CD8-positive, alpha-beta memory T cell (primary cell): ENCODE measurements at regions not wholly inside any gene's neighbourhood (a gene's known extent, or its start where the extent isn't known, plus 50 kb on each side); places are given as distances from the start of the nearest gene placed in this dataset.

ENCODE experiments used
- CTCF ChIA-PET: fragments of 350-600 bp; sonication (Branson Sonifier 250); formaldehyde crosslinking; loops from one replicate; lab custom pipeline; 2021; ENCODE audit warnings: antibody characterized with exemption; lab: Charles Lee
- POLR2A ChIA-PET: fragments of 350-600 bp; sonication (Branson Sonifier 250); formaldehyde crosslinking; loops from one replicate; lab custom pipeline; 2021; ENCODE audit warnings: antibody characterized with exemption; lab: Charles Lee
- DNase-seq, 5 donors: peaks; one replicate each; pipeline versions ENCODE4 v3.0.0 to v3.0.0-alpha.2; 2020 to 2022; ENCODE audit warnings: mixed read lengths in 1 of 5
- H3K27ac ChIP-seq: one replicate; pipeline ENCODE4 v1.7.0; 2013; ENCODE audit warnings: low read depth, mild to moderate bottlenecking, low read length, moderate library complexity
- H3K27me3 ChIP-seq: 2 replicates; pipeline ENCODE4 v1.7.0; 2013; ENCODE audit warnings: low read length, mild to moderate bottlenecking; ENCODE audit not compliant: insufficient read depth, poor library complexity, severe bottlenecking
- H3K36me3 ChIP-seq: 2 replicates; pipeline ENCODE4 v1.7.0; 2013; ENCODE audit warnings: mild to moderate bottlenecking, low read length, moderate library complexity; ENCODE audit not compliant: insufficient read depth
- H3K4me1 ChIP-seq: 2 replicates; pipeline ENCODE4 v1.7.0; 2013; ENCODE audit warnings: mild to moderate bottlenecking, low read length, moderate library complexity; ENCODE audit not compliant: insufficient read depth
- H3K4me3 ChIP-seq: 2 replicates; pipeline ENCODE4 v1.7.0; 2013; ENCODE audit warnings: mild to moderate bottlenecking, low read length
- H3K9me3 ChIP-seq: 2 replicates; pipeline ENCODE4 v1.7.0; 2013; ENCODE audit warnings: mild to moderate bottlenecking, low read length
- H3K27ac Mint-ChIP-seq, 8 donors: one replicate each; pipeline ENCODE4 v1.8.0; 2020 to 2021; ENCODE audit warnings: mixed read lengths in 8 of 8, mild to moderate bottlenecking in 6 of 8, inconsistent platforms in 3 of 8, moderate library complexity in 3 of 8
- H3K27me3 Mint-ChIP-seq, 2 donors: one replicate each; pipeline ENCODE4 v1.8.0; 2020 to 2021; ENCODE audit warnings: mixed read lengths in 2 of 2, mild to moderate bottlenecking in 1 of 2, moderate library complexity in 1 of 2
- H3K36me3 Mint-ChIP-seq, 3 donors: one replicate each; pipeline ENCODE4 v1.8.0; 2020 to 2021; ENCODE audit warnings: mixed read lengths in 3 of 3, inconsistent platforms in 1 of 3, mild to moderate bottlenecking in 1 of 3
- H3K4me1 Mint-ChIP-seq, 3 donors: one replicate each; pipeline ENCODE4 v1.8.0; 2020 to 2021; ENCODE audit warnings: mixed read lengths in 3 of 3, inconsistent platforms in 1 of 3, mild to moderate bottlenecking in 1 of 3
- H3K4me3 Mint-ChIP-seq, 7 donors: one replicate each; pipeline ENCODE4 v1.8.0; 2020 to 2021; ENCODE audit warnings: mixed read lengths in 7 of 7, mild to moderate bottlenecking in 6 of 7, moderate library complexity in 4 of 7, inconsistent platforms in 2 of 7
- H3K9me3 Mint-ChIP-seq, 5 donors: one replicate each; pipeline ENCODE4 v1.8.0; 2020 to 2022; ENCODE audit warnings: mixed read lengths in 5 of 5, mild to moderate bottlenecking in 3 of 5, moderate library complexity in 2 of 5, inconsistent platforms in 1 of 5

GRCh38 chr17:14805348-14805747 lies 459.8 kb downstream of the PMP22 start:
- no peak overlapping the region for H3K27ac ChIP-seq
- Mint-ChIP-seq H3K27ac (no peak overlapping the region), H3K27me3 (peaks cover 9 to 15% of the 10 kb centered on the region in 2 donors), H3K36me3 (peaks cover 0 to 10% (median 0%) of the 10 kb centered on the region in 3 donors), H3K9me3 (peaks cover 0 to 13% (median 12%) of the 10 kb centered on the region in 5 donors), H3K4me3 (no peak overlapping the region), H3K4me1 (no peaks in the 10 kb centered on the region)
- H3K9me3 ChIP-seq = no peaks in the 10 kb centered on the region
- no peak for DNase-seq
- CTCF ChIA-PET = no interaction called here
- H3K27me3 ChIP-seq = no peaks in the 10 kb centered on the region
- H3K4me1 ChIP-seq = no peaks in the 10 kb centered on the region
- H3K4me3 ChIP-seq = no peak overlapping the region
- H3K36me3 ChIP-seq = no peaks in the 10 kb centered on the region
- POLR2A ChIA-PET = no interaction called here

GRCh38 chr17:14803826-14804225 lies 461.3 kb downstream of the PMP22 start:
- DNase-seq = no peak
- H3K4me1 ChIP-seq = no peaks in the 10 kb centered on the region
- CTCF ChIA-PET = no interaction called here
- Mint-ChIP-seq H3K4me1 (no peaks in the 10 kb centered on the region), H3K4me3 (no peak overlapping the region), H3K9me3 (peaks cover 0 to 13% (median 10%) of the 10 kb centered on the region in 5 donors), H3K36me3 (peaks cover 0 to 7% (median 0%) of the 10 kb centered on the region in 3 donors), H3K27me3 (peaks cover 9 to 21% of the 10 kb centered on the region in 2 donors), H3K27ac (no peak overlapping the region)
- H3K27me3 ChIP-seq = no peaks in the 10 kb centered on the region
- no peak overlapping the region for H3K4me3 ChIP-seq
- H3K27ac ChIP-seq = no peak overlapping the region
- no peaks in the 10 kb centered on the region for H3K9me3 ChIP-seq
- H3K36me3 ChIP-seq = no peaks in the 10 kb centered on the region
- POLR2A ChIA-PET = no interaction called here

GRCh38 chr17:14797801-14798200 lies 467.3 kb downstream of the PMP22 start:
- Histone ChIP-seq H3K27me3 (no peaks in the 10 kb centered on the region), H3K27ac (no peak overlapping the region), H3K36me3 (no peaks in the 10 kb centered on the region), H3K4me1 (no peaks in the 10 kb centered on the region), H3K4me3 (no peak overlapping the region), H3K9me3 (no peaks in the 10 kb centered on the region)
- CTCF ChIA-PET = no interaction called here
- Mint-ChIP-seq H3K4me3 (no peak overlapping the region), H3K27ac (no peak overlapping the region), H3K27me3 (peaks cover 7 to 31% of the 10 kb centered on the region in 2 donors), H3K9me3 (peaks cover 0 to 3% (median 0%) of the 10 kb centered on the region in 5 donors), H3K36me3 (no peaks in the 10 kb centered on the region), H3K4me1 (no peaks in the 10 kb centered on the region)
- DNase-seq = no peak
- POLR2A ChIA-PET = no interaction called here

GRCh38 chr17:14797021-14797420 lies 468.1 kb downstream of the PMP22 start:
- CTCF ChIA-PET = no interaction called here
- no peak overlapping the region for H3K4me3 Mint-ChIP-seq
- no peaks in the 10 kb centered on the region for H3K4me1 ChIP-seq
- peaks cover 7 to 33% of the 10 kb centered on the region in 2 donors for H3K27me3 Mint-ChIP-seq
- H3K9me3 Mint-ChIP-seq = peaks cover 0 to 3% (median 0%) of the 10 kb centered on the region in 5 donors
- H3K27ac Mint-ChIP-seq = no peak overlapping the region
- H3K36me3 ChIP-seq = no peaks in the 10 kb centered on the region
- H3K27me3 ChIP-seq = no peaks in the 10 kb centered on the region
- no peaks in the 10 kb centered on the region for H3K4me1 Mint-ChIP-seq
- POLR2A ChIA-PET = no interaction called here
- no peaks in the 10 kb centered on the region for H3K9me3 ChIP-seq
- no peak overlapping the region for H3K27ac ChIP-seq
- DNase-seq = no peak
- H3K36me3 Mint-ChIP-seq = no peaks in the 10 kb centered on the region
- H3K4me3 ChIP-seq = no peak overlapping the region

- CTCF ChIA-PET = no interaction called here
- H3K4me3 ChIP-seq = no peak overlapping the region
- H3K36me3 Mint-ChIP-seq = no peaks in the 10 kb centered on the region
These were observed 470.2 kb downstream of the PMP22 start for GRCh38 chr17:14794961-14795360.

GRCh38 chr17:14793237-14793636 lies 471.9 kb downstream of the PMP22 start:
- Mint-ChIP-seq H3K27me3 (peaks cover 9 to 49% of the 10 kb centered on the region in 2 donors), H3K9me3 (no peaks in the 10 kb centered on the region), H3K4me3 (no peak overlapping the region), H3K36me3 (no peaks in the 10 kb centered on the region), H3K4me1 (no peaks in the 10 kb centered on the region), H3K27ac (no peak overlapping the region)
- no peak overlapping the region for H3K27ac ChIP-seq
- H3K36me3 ChIP-seq = no peaks in the 10 kb centered on the region
- H3K4me1 ChIP-seq = no peaks in the 10 kb centered on the region
- DNase-seq = no peak
- H3K27me3 ChIP-seq = peaks cover 5% of the 10 kb centered on the region
- CTCF ChIA-PET = no interaction called here
- H3K9me3 ChIP-seq = no peaks in the 10 kb centered on the region
- POLR2A ChIA-PET = no interaction called here
- no peak overlapping the region for H3K4me3 ChIP-seq

More at GRCh38 chr17:14794961-14795360, 470.2 kb downstream of the PMP22 start:
- Mint-ChIP-seq H3K4me1 (no peaks in the 10 kb centered on the region), H3K27ac (no peak overlapping the region), H3K9me3 (peaks cover 0 to 3% (median 0%) of the 10 kb centered on the region in 5 donors), H3K4me3 (no peak overlapping the region), H3K27me3 (peaks cover 9 to 40% of the 10 kb centered on the region in 2 donors)
- H3K9me3 ChIP-seq = no peaks in the 10 kb centered on the region
- peaks cover 5% of the 10 kb centered on the region for H3K27me3 ChIP-seq
- H3K4me1 ChIP-seq = no peaks in the 10 kb centered on the region
- H3K36me3 ChIP-seq = no peaks in the 10 kb centered on the region
- no peak for DNase-seq
- POLR2A ChIA-PET = no interaction called here
- no peak overlapping the region for H3K27ac ChIP-seq

- Histone ChIP-seq H3K27ac (no peak overlapping the region), H3K4me1 (no peaks in the 10 kb centered on the region), H3K9me3 (no peaks in the 10 kb centered on the region), H3K36me3 (no peaks in the 10 kb centered on the region), H3K27me3 (peaks cover 5% of the 10 kb centered on the region), H3K4me3 (no peak overlapping the region)
- POLR2A ChIA-PET = no interaction called here
- CTCF ChIA-PET = no interaction called here
- Mint-ChIP-seq H3K4me1 (no peaks in the 10 kb centered on the region), H3K4me3 (no peak overlapping the region), H3K36me3 (no peaks in the 10 kb centered on the region), H3K9me3 (no peaks in the 10 kb centered on the region), H3K27me3 (peaks cover 9 to 52% of the 10 kb centered on the region in 2 donors), H3K27ac (no peak overlapping the region)
- DNase-seq = no peak
These were observed 472.4 kb downstream of the PMP22 start for GRCh38 chr17:14792746-14793145.

- Mint-ChIP-seq H3K4me3 (no peak overlapping the region), H3K27ac (no peak overlapping the region), H3K27me3 (peaks cover 6 to 45% of the 10 kb centered on the region in 2 donors), H3K36me3 (no peaks in the 10 kb centered on the region), H3K9me3 (no peaks in the 10 kb centered on the region), H3K4me1 (no peaks in the 10 kb centered on the region)
- ChIA-PET CTCF (no interaction called here), POLR2A (no interaction called here)
- no peaks in the 10 kb centered on the region for H3K4me1 ChIP-seq
- H3K9me3 ChIP-seq = no peaks in the 10 kb centered on the region
- no peak for DNase-seq
- no peak overlapping the region for H3K27ac ChIP-seq
- no peaks in the 10 kb centered on the region for H3K36me3 ChIP-seq
- H3K4me3 ChIP-seq = no peak overlapping the region
- peaks cover 5% of the 10 kb centered on the region for H3K27me3 ChIP-seq
These were observed 473.9 kb downstream of the PMP22 start for GRCh38 chr17:14791221-14791620.

- no peaks in the 10 kb centered on the region for H3K4me1 ChIP-seq
- H3K36me3 Mint-ChIP-seq = no peaks in the 10 kb centered on the region
- no peaks in the 10 kb centered on the region for H3K9me3 Mint-ChIP-seq
- no peak overlapping the region for H3K27ac ChIP-seq
- peaks cover 6 to 43% of the 10 kb centered on the region in 2 donors for H3K27me3 Mint-ChIP-seq
- CTCF ChIA-PET = no interaction called here
- H3K27me3 ChIP-seq = peaks cover 5% of the 10 kb centered on the region
- POLR2A ChIA-PET = no interaction called here
- H3K9me3 ChIP-seq = no peaks in the 10 kb centered on the region
- H3K4me3 ChIP-seq = no peak overlapping the region
- H3K4me3 Mint-ChIP-seq = no peak overlapping the region
- H3K4me1 Mint-ChIP-seq = no peaks in the 10 kb centered on the region
- no peak overlapping the region for H3K27ac Mint-ChIP-seq
- H3K36me3 ChIP-seq = no peaks in the 10 kb centered on the region
- no peak for DNase-seq
These were observed 474.6 kb downstream of the PMP22 start for GRCh38 chr17:14790521-14790920.
